ENCODE measurements at regions not wholly inside any gene's neighbourhood (a gene's known extent, or its start where the extent isn't known, plus 50 kb on each side); places are given as distances from the start of the nearest gene placed in this dataset.
"Not testable (repeated sequence)": the region's sequence is repeated elsewhere in the genome, so short reads cannot be mapped to it uniquely, and the experiment has no call there.

GRCh38 chr19:30825505-30825904 lies 453.3 kb downstream of the ZNF536 start:
- not testable (repeated sequence) for DNase-seq (ENCODE audit: low read depth)

GRCh38 chr19:30824809-30825208 lies 452.6 kb downstream of the ZNF536 start:
- DNase-seq (ENCODE audit: low read depth) = no peak

GRCh38 chr19:30817965-30818567 lies 445.9 kb downstream of the ZNF536 start:
- DNase-seq (ENCODE audit: low read depth) = no peak

GRCh38 chr19:30817197-30817596 lies 445.0 kb downstream of the ZNF536 start:
- DNase-seq (ENCODE audit: low read depth) = no peak

GRCh38 chr19:30815889-30816580 lies 443.9 kb downstream of the ZNF536 start:
- no peak for DNase-seq (ENCODE audit: low read depth)

GRCh38 chr19:30812099-30812678 lies 440.0 kb downstream of the ZNF536 start:
- no peak for DNase-seq (ENCODE audit: low read depth)

GRCh38 chr19:30811397-30812098 lies 439.4 kb downstream of the ZNF536 start:
- no peak for DNase-seq (ENCODE audit: low read depth)

GRCh38 chr19:30810726-30811125 lies 438.5 kb downstream of the ZNF536 start:
- DNase-seq (ENCODE audit: low read depth) = no peak

GRCh38 chr19:30807278-30807677 lies 435.1 kb downstream of the ZNF536 start:
- no peak for DNase-seq (ENCODE audit: low read depth)

GRCh38 chr19:30806311-30806710 lies 434.1 kb downstream of the ZNF536 start:
- DNase-seq (ENCODE audit: low read depth) = no peak

- DNase-seq (ENCODE audit: low read depth) = no peak
Measured at GRCh38 chr19:30804751-30805150, 432.6 kb downstream of the ZNF536 start.

- not testable (repeated sequence) for DNase-seq (ENCODE audit: low read depth)
Measured at GRCh38 chr19:30804333-30804732, 432.1 kb downstream of the ZNF536 start.

GRCh38 chr19:30802424-30803013 lies 430.3 kb downstream of the ZNF536 start:
- DNase-seq (ENCODE audit: low read depth) = no peak

GRCh38 chr19:30799865-30800755 lies 427.9 kb downstream of the ZNF536 start:
- peak; percentile 1 for DNase-seq (ENCODE audit: low read depth)

GRCh38 chr19:30795727-30796126 lies 423.5 kb downstream of the ZNF536 start:
- DNase-seq (ENCODE audit: low read depth) = no peak

- no peak for DNase-seq (ENCODE audit: low read depth)
Measured at GRCh38 chr19:30792561-30793505, 420.6 kb downstream of the ZNF536 start.

GRCh38 chr19:30791088-30791487 lies 418.9 kb downstream of the ZNF536 start:
- DNase-seq (ENCODE audit: low read depth) = no peak

- no peak for DNase-seq (ENCODE audit: low read depth)
Measured at GRCh38 chr19:30790056-30790680, 418.0 kb downstream of the ZNF536 start.

GRCh38 chr19:30788105-30788765 lies 416.1 kb downstream of the ZNF536 start:
- DNase-seq (ENCODE audit: low read depth) = no peak

All from M059J (cell line).